ENCODE measurements at regions not wholly inside any gene's neighbourhood (a gene's known extent, or its start where the extent isn't known, plus 50 kb on each side); places are given as distances from the start of the nearest gene placed in this dataset.
A peak's percentile ranks its signal among the peaks of the same experiment; 100 is the strongest.
"Not testable (repeated sequence)": the region's sequence is repeated elsewhere in the genome, so short reads cannot be mapped to it uniquely, and the experiment has no call there.

DNA sequence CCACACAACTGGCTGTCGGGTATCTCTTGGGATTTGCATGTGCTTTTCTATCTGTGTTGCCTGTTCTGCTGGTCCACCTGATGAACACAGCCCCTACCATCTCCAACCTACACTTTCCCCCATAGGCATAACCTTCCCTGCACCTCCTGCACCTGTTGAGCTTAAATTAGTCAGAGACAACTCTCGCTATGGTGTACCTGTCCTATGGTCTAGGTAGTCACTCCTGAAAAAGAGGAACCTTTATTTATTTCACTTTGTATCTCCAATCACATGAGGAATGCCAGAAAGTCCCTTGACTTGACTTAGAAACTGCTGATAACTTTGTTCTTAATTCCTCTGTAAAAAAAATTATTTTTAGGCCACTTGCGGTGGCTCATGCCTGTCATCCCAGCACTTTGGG, 338.1 kb downstream of the DHRSX start:
- Mint-ChIP-seq H3K9me3 (peaks cover 2% of the 10 kb centered on the region), H3K4me3 (no peak overlapping the region), H3K4me1 (peaks cover 3% of the 10 kb centered on the region), H3K27me3 (peaks cover 2% of the 10 kb centered on the region), H3K27ac (no peak overlapping the region), H3K36me3 (peaks cover 1% of the 10 kb centered on the region)
- DNase-seq (ENCODE audit: low spot score in 2 of 2) (no peak), ATAC-seq (ENCODE audit: low read depth) (peak; percentile 52)

- DNase-seq (ENCODE audit: low spot score in 2 of 2), result no peak
- no peak for ATAC-seq (ENCODE audit: low read depth)
- no peak overlapping the region for H3K27ac Mint-ChIP-seq
- H3K9me3 Mint-ChIP-seq, result peaks cover 4% of the 10 kb centered on the region
- H3K27me3 Mint-ChIP-seq, result peaks cover 4% of the 10 kb centered on the region
- peaks cover under 1% of the 10 kb centered on the region for H3K4me1 Mint-ChIP-seq
- H3K4me3 Mint-ChIP-seq, result no peak overlapping the region
- H3K36me3 Mint-ChIP-seq, result peaks cover 5% of the 10 kb centered on the region
Observed at GRCh38 chrX:2159861-2160260, 340.9 kb downstream of the DHRSX start.

GRCh38 chrX:2159393-2159792, 341.4 kb downstream of the DHRSX start:
- Mint-ChIP-seq H3K4me3 (no peak overlapping the region), H3K27me3 (peaks cover 4% of the 10 kb centered on the region), H3K4me1 (no peaks in the 10 kb centered on the region), H3K27ac (no peak overlapping the region), H3K36me3 (peaks cover 5% of the 10 kb centered on the region), H3K9me3 (peaks cover 4% of the 10 kb centered on the region)
- ATAC-seq (ENCODE audit: low read depth) (no peak), DNase-seq (ENCODE audit: low spot score in 2 of 2) (no peak)

DNA sequence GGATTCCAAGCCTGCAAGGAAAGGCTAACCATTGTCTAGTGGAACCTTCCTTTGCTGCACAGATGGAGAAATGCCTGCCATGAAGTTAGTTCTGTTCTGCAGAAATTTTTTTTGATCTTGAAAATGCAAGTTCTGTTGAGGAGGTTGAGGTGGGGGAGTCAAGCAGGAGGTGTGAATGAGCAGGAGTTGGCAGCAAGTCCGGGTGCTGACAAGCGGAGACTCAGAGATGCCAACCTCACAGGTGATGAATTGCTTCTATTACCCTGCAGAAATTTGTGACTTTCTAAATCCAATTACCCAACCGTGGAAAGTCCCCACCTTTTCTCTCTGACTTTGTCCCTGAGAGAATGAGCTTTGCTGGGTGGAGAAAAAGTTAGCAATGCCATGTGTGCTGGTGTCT, 350.1 kb downstream of the DHRSX start:
- H3K4me1 Mint-ChIP-seq, result no peaks in the 10 kb centered on the region
- peaks cover 3% of the 10 kb centered on the region for H3K27me3 Mint-ChIP-seq
- DNase-seq (ENCODE audit: low spot score in 2 of 2) (no peak), ATAC-seq (ENCODE audit: low read depth) (no peak)
- H3K9me3 Mint-ChIP-seq, result peaks cover 7% of the 10 kb centered on the region
- H3K4me3 Mint-ChIP-seq, result no peak overlapping the region
- peaks cover 5% of the 10 kb centered on the region for H3K36me3 Mint-ChIP-seq
- H3K27ac Mint-ChIP-seq, result no peak overlapping the region

- not testable (repeated sequence) for H3K36me3 Mint-ChIP-seq; DNase-seq (ENCODE audit: low spot score in 2 of 2); H3K9me3 Mint-ChIP-seq; ATAC-seq (ENCODE audit: low read depth); H3K4me3 Mint-ChIP-seq; H3K27ac Mint-ChIP-seq; H3K4me1 Mint-ChIP-seq; H3K27me3 Mint-ChIP-seq
Observed at GRCh38 chrX:2150014-2150413, 350.8 kb downstream of the DHRSX start.

- not testable (repeated sequence) for H3K4me1 Mint-ChIP-seq; H3K36me3 Mint-ChIP-seq; ATAC-seq (ENCODE audit: low read depth); H3K27me3 Mint-ChIP-seq; DNase-seq (ENCODE audit: low spot score in 2 of 2); H3K27ac Mint-ChIP-seq; H3K4me3 Mint-ChIP-seq; H3K9me3 Mint-ChIP-seq
Observed at GRCh38 chrX:2149055-2149454, 351.7 kb downstream of the DHRSX start.

GRCh38 chrX:2147928-2148327, 352.8 kb downstream of the DHRSX start:
- Mint-ChIP-seq H3K27me3 (peaks cover 2% of the 10 kb centered on the region), H3K9me3 (peaks cover 8% of the 10 kb centered on the region), H3K4me3 (no peak overlapping the region), H3K27ac (no peak overlapping the region), H3K4me1 (no peaks in the 10 kb centered on the region), H3K36me3 (peaks cover 5% of the 10 kb centered on the region)
- no peak for DNase-seq (ENCODE audit: low spot score in 2 of 2)
- ATAC-seq (ENCODE audit: low read depth), result no peak

- H3K27ac Mint-ChIP-seq, result no peak overlapping the region
- DNase-seq (ENCODE audit: low spot score in 2 of 2) (no peak), ATAC-seq (ENCODE audit: low read depth) (no peak)
- H3K9me3 Mint-ChIP-seq, result peaks cover 18% of the 10 kb centered on the region
- no peak overlapping the region for H3K4me3 Mint-ChIP-seq
- no peaks in the 10 kb centered on the region for H3K4me1 Mint-ChIP-seq
- H3K36me3 Mint-ChIP-seq, result peaks cover 7% of the 10 kb centered on the region
- H3K27me3 Mint-ChIP-seq, result peaks cover 6% of the 10 kb centered on the region
Observed at GRCh38 chrX:2145692-2146367, 354.9 kb downstream of the DHRSX start.

DNA sequence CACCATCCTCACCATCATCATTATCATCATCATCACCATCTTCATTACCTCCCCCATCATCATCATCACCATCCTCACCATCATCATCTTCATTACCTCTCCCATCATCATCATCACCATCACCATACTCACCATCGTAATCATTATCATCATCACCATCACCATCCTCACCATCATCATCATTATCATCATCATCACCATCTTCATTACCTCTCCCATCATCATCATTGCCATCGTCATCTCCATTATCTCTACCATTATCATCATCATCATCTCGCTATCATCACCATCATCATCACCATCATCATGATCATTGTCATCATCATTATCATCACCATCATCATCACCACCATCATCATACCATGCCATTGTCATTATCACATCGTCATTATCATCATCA, 362.9 kb downstream of the DHRSX start:
- no peak overlapping the region for H3K27ac Mint-ChIP-seq
- no peak for ATAC-seq (ENCODE audit: low read depth)
- peaks cover 16% of the 10 kb centered on the region for H3K27me3 Mint-ChIP-seq
- no peak overlapping the region for H3K4me3 Mint-ChIP-seq
- DNase-seq (ENCODE audit: low spot score in 2 of 2), result no peak
- H3K4me1 Mint-ChIP-seq, result no peaks in the 10 kb centered on the region
- H3K36me3 Mint-ChIP-seq, result peaks cover 14% of the 10 kb centered on the region
- H3K9me3 Mint-ChIP-seq, result peaks cover 25% of the 10 kb centered on the region

DNA sequence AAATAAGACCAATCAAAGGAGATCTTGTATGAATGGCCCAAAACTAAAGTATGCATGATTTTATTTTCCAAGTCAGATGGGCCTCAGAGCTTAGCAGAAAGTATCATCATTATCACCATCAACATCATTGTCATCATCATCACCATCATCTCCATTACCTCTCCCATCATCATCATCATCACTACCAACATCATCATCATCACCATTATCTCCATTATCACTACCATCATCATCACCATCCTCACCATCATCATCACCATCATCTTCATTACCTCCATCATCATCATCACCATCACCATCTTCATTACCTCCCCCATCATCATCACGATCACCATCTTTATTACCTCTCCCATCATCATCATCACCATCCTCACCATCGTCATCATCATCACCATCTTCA, 363.9 kb downstream of the DHRSX start:
- Mint-ChIP-seq H3K27me3 (peaks cover 12% of the 10 kb centered on the region), H3K27ac (no peak overlapping the region), H3K4me1 (no peaks in the 10 kb centered on the region), H3K36me3 (peaks cover 12% of the 10 kb centered on the region), H3K9me3 (peaks cover 19% of the 10 kb centered on the region), H3K4me3 (no peak overlapping the region)
- DNase-seq (ENCODE audit: low spot score in 2 of 2), result no peak
- ATAC-seq (ENCODE audit: low read depth), result no peak

GRCh38 chrX:2135421-2135820, 365.4 kb downstream of the DHRSX start:
- Mint-ChIP-seq H3K9me3 (peaks cover 11% of the 10 kb centered on the region), H3K4me1 (no peaks in the 10 kb centered on the region), H3K4me3 (no peak overlapping the region), H3K27me3 (peaks cover 9% of the 10 kb centered on the region), H3K27ac (no peak overlapping the region), H3K36me3 (peaks cover 9% of the 10 kb centered on the region)
- DNase-seq (ENCODE audit: low spot score in 2 of 2) (no peak), ATAC-seq (ENCODE audit: low read depth) (no peak)

GRCh38 chrX:2134782-2135181, 366.0 kb downstream of the DHRSX start:
- Mint-ChIP-seq H3K4me1 (no peaks in the 10 kb centered on the region), H3K27ac (no peak overlapping the region), H3K4me3 (no peak overlapping the region), H3K36me3 (peaks cover 6% of the 10 kb centered on the region), H3K9me3 (peaks cover 8% of the 10 kb centered on the region), H3K27me3 (peaks cover 5% of the 10 kb centered on the region)
- no peak for ATAC-seq (ENCODE audit: low read depth)
- DNase-seq (ENCODE audit: low spot score in 2 of 2), result no peak
